Left lung (tissue), 4 donors: ENCODE measurements at regions not wholly inside any gene's neighbourhood (a gene's known extent, or its start where the extent isn't known, plus 50 kb on each side); places are given as distances from the start of the nearest gene placed in this dataset.

Experiments used
- ATAC-seq: fragments of 200-7000 bp; cut with Tn5 transposase; one replicate; pipeline ENCODE4 v1.9.1; 2020; ENCODE audit warnings: moderate library complexity
- DNase-seq, 4 donors: peaks; one replicate each; pipeline ENCODE4 v3.0.0-alpha.2; 2013 to 2020
- H3K27ac ChIP-seq, 2 donors: fragments of 200-600 bp; sonication (generic) in 1 of 2; one replicate each; pipeline versions ENCODE4 v1.5.0 to v1.8.0; 2020 to 2021
- H3K27me3 ChIP-seq, 2 donors: fragments of 200-600 bp; sonication (generic) in 1 of 2; one replicate each; pipeline versions ENCODE4 v1.5.0 to v1.8.0; 2020 to 2021
- H3K36me3 ChIP-seq, 2 donors: fragments of 200-600 bp; sonication (generic) in 1 of 2; one replicate each; pipeline versions ENCODE4 v1.5.0 to v1.8.0; 2020 to 2021
- H3K4me1 ChIP-seq, 2 donors: fragments of 200-600 bp; one replicate each; pipeline ENCODE4 v1.8.0; 2021
- H3K4me3 ChIP-seq, 2 donors: fragments of 200-600 bp; sonication (generic) in 1 of 2; one replicate each; pipeline versions ENCODE4 v1.5.0 to v1.8.0; 2020 to 2021; ENCODE audit warnings: mild to moderate bottlenecking in 1 of 2
- H3K9me3 ChIP-seq, 2 donors: fragments of 200-600 bp; sonication (generic) in 1 of 2; one replicate each; pipeline versions ENCODE4 v1.5.0 to v1.8.0; 2020 to 2021
- CTCF ChIP-seq, 2 donors: fragments of 200-600 bp; sonication (generic) in 1 of 2; IDR thresholded peaks; one replicate each; pipeline versions ENCODE4 v1.5.0 to v1.8.0; 2021; ENCODE audit warnings: antibody characterized with exemption in 2 of 2
- intact Hi-C, 2 donors: fragments of 100-400 bp; cut with DNase I; formaldehyde crosslinking; loops; one replicate each; pipeline versions ENCODE4 v1.11.2 to v1.14.2; 2022
- donor health status: DM: no; HTN: yes; CAD: no.
- donor health status: DM: no; HTN: no; CAD: no.

GRCh38 chr1:25106352-25106751 is 126.0 kb downstream of the SYF2 start:
- DNase-seq = no peak
- Histone ChIP-seq H3K4me3 (no peak overlapping the region), H3K27me3 (peaks cover 4 to 14% of the 10 kb centered on the region in 2 donors), H3K36me3 (no peaks in the 10 kb centered on the region), H3K9me3 (peaks cover 0 to 8% of the 10 kb centered on the region in 2 donors), H3K27ac (no peak overlapping the region), H3K4me1 (peaks cover 0 to 16% of the 10 kb centered on the region in 2 donors)
- no peak for TF ChIP-seq CTCF (IDR thresholded peaks at IDR 0.05)
- intact Hi-C loops = loop anchor here in 1 of 2 donors (10.0 kb wide), 1 partner anchor 172 kb away; the partner anchor contains the start of gene RUNX3
- ATAC-seq = no peak

DNA sequence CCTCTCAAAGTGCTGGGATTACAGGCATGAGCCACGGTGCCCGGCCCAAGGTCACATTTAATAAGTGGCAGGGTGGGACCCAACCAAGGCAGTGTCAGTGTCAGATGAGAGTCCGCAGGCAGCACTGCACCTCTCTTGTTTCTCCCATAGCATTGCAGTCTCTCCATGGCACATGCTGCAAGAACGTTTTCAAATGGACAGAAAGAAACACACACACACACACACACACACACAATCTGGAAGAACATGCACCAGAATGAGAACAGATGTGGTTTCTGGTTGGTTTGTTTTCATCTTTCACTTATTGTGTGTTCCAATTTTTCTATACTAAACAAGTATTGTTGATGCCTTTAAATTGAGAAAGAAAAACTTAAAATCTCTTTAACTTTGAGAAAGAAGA is 126.5 kb downstream of the SYF2 start:
- H3K36me3 ChIP-seq = no peaks in the 10 kb centered on the region
- TF ChIP-seq CTCF (IDR thresholded peaks at IDR 0.05) = no peak
- peaks cover 0 to 8% of the 10 kb centered on the region in 2 donors for H3K9me3 ChIP-seq
- H3K4me3 ChIP-seq = no peak overlapping the region
- no peak for ATAC-seq
- no peak overlapping the region for H3K27ac ChIP-seq
- no peak for DNase-seq
- intact Hi-C loops = loop anchor here in 1 of 2 donors (10.0 kb wide), 1 partner anchor 171 kb away; the partner anchor contains the start of gene RUNX3
- peaks cover 0 to 21% of the 10 kb centered on the region in 2 donors for H3K4me1 ChIP-seq
- H3K27me3 ChIP-seq = peaks cover 4 to 14% of the 10 kb centered on the region in 2 donors

GRCh38 chr1:25104932-25105561 is 127.3 kb downstream of the SYF2 start:
- TF ChIP-seq CTCF (IDR thresholded peaks at IDR 0.05) = no peak
- H3K27ac ChIP-seq = no peak overlapping the region
- intact Hi-C loops = loop anchor here in 1 of 2 donors (10.0 kb wide), 1 partner anchor 170 kb away; the partner anchor contains the start of gene RUNX3
- H3K4me3 ChIP-seq = no peak overlapping the region
- peaks cover 4 to 14% of the 10 kb centered on the region in 2 donors for H3K27me3 ChIP-seq
- no peak for DNase-seq
- H3K4me1 ChIP-seq = peaks cover 0 to 25% of the 10 kb centered on the region in 2 donors
- no peak for ATAC-seq
- no peaks in the 10 kb centered on the region for H3K36me3 ChIP-seq
- H3K9me3 ChIP-seq = peaks cover 0 to 8% of the 10 kb centered on the region in 2 donors

GRCh38 chr1:25103164-25103795 is 129.0 kb downstream of the SYF2 start:
- peaks cover 0 to 30% of the 10 kb centered on the region in 2 donors for H3K4me1 ChIP-seq
- TF ChIP-seq CTCF (IDR thresholded peaks at IDR 0.05) = no peak
- no peaks in the 10 kb centered on the region for H3K9me3 ChIP-seq
- no peak overlapping the region for H3K27ac ChIP-seq
- no peak for ATAC-seq
- peaks cover 4 to 23% of the 10 kb centered on the region in 2 donors for H3K27me3 ChIP-seq
- intact Hi-C loops = loop anchor here in 1 of 2 donors (10.0 kb wide), 1 partner anchor 168 kb away; the partner anchor contains the start of gene RUNX3
- peak in 2 of 4 donors; percentile 13 to 59 for DNase-seq
- H3K4me3 ChIP-seq = no peak overlapping the region
- no peaks in the 10 kb centered on the region for H3K36me3 ChIP-seq
